ENCODE measurements at regions not wholly inside any gene's neighbourhood (a gene's known extent, or its start where the extent isn't known, plus 50 kb on each side); places are given as distances from the start of the nearest gene placed in this dataset.
"Not testable (repeated sequence)": the region's sequence is repeated elsewhere in the genome, so short reads cannot be mapped to it uniquely, and the experiment has no call there.

DNA sequence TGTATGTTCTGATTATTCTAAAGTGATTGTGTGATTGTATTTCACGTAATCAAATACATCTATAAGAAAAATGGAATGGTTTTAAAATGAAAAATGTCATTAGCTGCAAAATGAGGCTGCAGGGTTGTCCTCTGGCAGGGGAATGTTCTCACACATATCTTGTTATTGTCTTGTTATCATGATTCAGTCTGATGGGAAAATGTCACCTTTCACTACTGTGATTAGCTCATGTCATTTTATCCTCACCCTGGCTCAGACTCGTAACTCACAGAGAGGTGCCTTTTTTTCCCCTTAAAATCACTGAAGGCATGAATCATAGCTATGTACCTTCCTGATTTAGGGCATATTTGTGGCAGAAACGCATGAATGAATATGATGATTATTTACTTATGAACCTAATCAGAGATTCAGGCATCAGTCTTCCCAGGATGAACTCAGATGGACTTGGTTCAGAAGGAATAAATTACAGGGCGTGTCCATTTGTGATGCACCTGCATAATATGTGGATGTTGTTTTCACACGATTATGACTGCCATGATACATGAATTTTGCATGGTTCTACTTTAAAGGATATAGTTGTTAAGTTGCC lies 1339.2 kb downstream of the AACS start:
- no peak for DNase-seq (ENCODE audit: low read depth in 2 of 2, low spot score in 1 of 2)

DNA sequence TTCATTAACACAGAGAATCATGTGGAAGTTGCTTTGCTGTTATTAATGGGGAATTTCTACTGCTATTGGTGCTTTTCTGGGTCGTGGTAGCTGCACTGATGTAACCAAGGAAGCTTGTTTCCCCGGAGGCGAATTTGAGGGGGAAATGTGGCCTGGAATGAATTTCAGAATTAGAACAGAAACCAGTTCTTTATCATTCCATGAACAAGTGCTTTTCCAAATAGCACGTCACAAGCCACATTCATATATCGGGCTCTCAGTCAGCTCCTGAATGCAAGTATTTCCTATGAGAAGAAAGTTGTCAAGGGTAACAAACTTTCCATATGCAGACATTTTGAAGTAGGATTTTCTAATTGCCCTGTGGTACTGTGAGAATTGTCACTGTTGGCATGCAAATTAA lies 1353.2 kb downstream of the AACS start:
- no peak for DNase-seq (ENCODE audit: low read depth in 2 of 2, low spot score in 1 of 2)

DNA sequence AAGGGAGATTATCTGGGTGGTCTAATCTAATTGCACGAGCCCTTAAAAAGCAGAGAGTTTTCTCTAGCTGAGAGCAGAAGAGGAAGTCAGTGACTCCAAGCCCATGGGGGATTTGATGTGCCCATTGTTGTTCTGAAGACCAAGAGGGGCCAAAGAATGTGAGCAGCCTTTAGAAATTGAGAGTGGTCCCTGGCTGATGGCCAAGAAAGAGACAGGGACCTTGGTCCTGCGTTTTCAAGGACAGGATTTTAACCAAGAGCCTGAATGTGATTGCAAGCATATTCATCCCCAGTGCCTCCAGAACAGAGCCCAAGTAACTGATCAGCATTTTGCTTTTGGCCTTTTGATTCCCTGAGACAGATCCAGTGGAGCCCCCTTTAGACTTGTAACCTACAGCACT lies 1353.9 kb downstream of the AACS start:
- no peak for DNase-seq (ENCODE audit: low read depth in 2 of 2, low spot score in 1 of 2)

DNA sequence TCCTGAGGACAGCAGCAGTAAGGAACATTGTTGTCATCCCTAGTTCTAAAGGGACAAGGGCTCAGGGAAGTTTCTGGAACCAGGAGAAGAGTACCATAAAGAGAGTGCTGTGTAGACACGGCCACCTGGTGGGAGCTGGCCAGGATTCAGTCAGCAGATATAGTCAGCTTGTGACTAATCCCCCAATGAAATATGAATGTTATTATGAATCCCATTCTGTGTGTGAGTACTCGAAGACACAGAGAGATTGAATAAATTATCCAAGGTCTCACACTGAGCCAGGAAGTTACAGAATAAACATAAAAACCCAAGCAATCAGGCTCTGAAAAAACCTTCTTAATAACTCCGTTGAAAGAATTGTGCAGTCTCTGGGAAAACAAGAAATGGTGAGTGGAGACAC lies 1359.5 kb downstream of the AACS start:
- DNase-seq (ENCODE audit: low read depth in 2 of 2, low spot score in 1 of 2): no peak

DNA sequence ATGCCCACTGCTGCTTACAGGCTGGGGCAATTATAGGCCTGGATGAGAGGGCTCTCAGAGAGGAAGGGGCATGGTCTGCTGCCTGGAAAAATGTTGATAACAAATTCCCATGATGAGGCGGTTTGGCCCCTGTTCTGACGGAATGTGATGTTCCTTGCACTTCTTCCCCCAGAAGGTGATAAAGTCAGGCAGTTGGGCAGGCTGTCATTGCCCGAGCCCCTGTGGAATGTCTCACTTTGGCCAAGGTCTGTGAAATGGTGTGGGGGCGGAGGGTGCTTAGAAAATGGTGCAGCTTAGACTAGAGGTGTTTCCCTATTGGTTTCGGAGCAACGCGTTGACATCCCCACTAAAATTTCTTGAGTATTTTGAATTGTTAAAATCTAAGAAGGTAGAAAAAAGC lies 1360.0 kb downstream of the AACS start:
- no peak for DNase-seq (ENCODE audit: low read depth in 2 of 2, low spot score in 1 of 2)

DNA sequence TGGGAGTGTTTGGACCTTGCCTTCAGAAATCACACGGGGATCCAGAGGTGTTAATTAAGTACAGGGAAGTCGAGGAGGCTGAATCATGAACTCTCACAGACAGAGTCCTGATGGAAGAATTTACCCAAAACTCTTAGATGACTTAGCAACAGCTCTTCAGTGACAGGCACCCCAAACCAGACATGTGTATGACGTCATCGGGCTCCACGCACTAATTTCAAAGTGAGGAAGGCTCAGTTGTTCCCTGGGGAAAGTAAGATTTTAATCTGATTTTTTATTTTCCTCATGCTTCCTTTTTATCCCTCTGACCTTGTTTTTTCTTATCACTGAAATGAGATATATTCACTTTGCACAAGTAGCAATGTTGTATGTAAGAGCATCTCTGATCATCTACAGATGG lies 1363.5 kb downstream of the AACS start:
- no peak for DNase-seq (ENCODE audit: low read depth in 2 of 2, low spot score in 1 of 2)

DNA sequence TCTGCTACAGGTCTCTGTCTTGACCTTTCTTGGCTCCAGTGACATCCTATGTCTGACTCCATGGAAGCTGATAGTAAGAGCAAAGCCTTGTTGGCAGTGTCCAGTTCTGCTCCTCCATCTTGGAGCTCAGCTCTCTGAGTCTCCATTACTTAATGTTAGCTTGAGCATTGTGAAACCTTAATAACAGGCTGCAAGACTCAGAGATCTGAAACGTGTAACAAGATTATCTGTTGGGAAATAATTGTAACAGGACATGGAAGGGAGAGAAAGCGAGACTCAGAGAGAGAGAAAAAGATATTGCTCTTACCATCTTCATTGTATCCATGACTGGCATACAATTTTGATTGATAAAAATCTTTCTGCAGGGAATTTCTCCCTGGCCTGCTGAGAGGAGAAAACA lies 1365.7 kb downstream of the AACS start:
- DNase-seq (ENCODE audit: low read depth in 2 of 2, low spot score in 1 of 2): no peak

DNA sequence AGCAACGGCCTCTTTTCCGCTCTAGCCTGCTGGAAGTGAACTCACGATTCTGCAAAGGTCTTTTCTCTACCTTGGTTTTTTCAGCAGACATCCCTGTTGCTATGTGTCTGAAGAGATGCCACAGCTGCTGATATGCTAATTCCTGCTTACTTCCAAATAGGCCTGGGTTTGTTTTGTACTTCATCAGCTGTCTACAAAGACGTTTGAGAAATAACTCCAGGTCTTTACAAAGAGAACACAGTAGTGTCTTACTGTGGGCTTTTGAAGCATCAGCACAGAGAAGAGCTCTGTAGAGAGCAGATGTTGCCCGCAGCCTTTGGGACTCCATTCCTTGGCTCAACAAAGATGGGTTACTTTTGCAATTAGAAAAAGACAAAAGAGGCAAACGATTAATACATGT lies 1366.5 kb downstream of the AACS start:
- no peak for DNase-seq (ENCODE audit: low read depth in 2 of 2, low spot score in 1 of 2)

DNA sequence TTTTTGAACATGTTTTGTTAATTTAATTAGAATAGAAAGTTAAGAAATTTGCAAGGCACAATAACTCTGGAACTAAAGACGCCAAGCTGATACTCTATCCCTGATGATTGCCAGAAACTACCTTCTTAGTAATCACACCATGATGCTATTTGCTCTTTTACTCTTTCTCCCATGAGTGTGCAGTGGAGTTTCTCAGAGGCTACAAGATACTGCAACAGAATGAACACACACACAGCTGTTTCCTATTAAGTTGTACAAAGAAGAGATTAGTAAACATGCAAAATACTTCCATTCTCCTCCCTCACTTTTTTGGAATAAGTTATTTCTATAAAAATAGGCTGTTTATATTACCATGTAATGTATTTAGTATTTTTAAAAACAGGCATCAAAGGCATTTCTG lies 1367.5 kb downstream of the AACS start:
- DNase-seq (ENCODE audit: low read depth in 2 of 2, low spot score in 1 of 2): no peak

DNA sequence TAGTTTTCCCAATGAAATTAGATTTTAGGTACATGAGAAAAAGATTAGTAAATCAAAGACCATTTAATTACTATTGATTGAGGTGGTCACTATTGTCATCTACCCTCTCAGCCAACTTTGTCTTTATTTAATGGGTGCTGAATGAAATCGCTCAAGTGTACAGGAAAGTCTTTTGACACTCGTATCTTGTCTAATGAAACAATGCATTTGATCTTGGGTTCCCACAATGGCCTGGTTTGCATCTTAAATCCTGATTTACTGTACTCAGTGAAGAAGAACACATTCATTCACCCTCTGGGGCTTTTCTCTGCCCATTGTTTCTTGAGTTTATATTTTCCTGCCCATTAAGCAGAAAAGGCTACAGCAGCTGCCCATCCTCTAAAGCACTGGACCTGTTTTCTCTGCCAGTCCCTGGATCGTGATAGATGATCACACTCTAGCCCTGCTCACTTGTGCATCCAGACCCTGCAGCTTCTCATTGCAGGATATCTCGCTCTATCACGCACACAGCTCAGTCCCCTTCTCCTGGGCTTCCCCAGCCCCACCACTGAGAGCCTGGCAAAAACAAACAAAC lies 1369.3 kb downstream of the AACS start:
- no peak for DNase-seq (ENCODE audit: low read depth in 2 of 2, low spot score in 1 of 2)

DNA sequence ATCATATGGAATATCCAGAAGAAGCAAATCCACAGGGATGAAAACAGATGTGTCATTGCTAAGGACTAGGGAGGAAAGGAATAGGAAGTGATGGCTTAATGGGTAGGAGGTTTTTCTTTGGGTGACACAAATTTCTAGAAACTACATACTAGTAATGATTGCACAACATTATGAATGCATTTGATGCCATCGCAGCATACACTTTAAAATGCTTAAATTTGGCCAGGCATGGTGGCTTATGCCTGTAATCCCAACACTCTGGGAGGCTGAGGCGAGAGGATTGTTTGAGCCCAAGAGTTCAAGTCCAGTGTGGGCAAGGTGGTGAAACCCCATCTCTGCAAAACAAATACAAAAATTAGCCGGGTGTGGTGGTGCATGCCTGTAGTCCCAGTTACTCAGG lies 1370.8 kb downstream of the AACS start:
- DNase-seq (ENCODE audit: low read depth in 2 of 2, low spot score in 1 of 2): no peak

DNA sequence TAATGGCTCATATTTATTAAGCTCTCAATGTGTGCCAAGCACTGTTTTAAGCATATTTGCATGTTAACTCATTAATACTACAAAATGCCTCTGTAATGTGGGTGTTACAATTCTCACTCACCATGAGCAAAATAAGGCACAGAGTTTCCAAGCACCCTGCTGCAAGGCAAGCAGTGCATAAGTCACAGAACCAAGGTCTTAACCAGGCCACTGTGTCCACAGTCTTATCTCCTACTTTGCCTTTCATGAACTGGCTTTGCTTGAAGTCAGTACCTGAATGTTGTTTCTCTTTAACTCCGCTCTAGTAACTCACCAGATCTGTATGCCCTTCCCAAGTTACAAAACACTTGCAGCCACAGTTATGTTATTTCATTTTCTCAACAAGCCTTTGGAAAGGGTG lies 1372.7 kb downstream of the AACS start:
- DNase-seq (ENCODE audit: low read depth in 2 of 2, low spot score in 1 of 2): no peak

DNA sequence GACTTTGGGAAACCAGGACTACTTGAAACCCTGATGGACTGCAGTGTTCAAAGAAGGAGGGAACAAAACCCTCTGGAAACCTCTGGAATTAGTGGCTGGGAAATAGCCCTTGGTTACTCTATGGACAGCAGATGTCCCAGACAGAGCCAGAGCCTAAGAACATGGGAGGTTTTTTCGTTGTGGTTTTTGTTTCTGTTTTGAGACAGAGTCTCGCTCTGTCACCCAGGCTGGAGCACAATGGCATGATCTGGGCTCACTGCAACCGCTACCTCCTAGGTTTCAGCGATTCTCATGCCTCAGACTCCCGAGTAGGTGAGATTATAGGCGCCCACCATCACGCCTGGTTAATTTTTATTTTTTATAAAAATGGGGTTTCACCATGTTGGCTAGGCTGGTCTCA lies 1378.7 kb downstream of the AACS start:
- DNase-seq (ENCODE audit: low read depth in 2 of 2, low spot score in 1 of 2): no peak

DNA sequence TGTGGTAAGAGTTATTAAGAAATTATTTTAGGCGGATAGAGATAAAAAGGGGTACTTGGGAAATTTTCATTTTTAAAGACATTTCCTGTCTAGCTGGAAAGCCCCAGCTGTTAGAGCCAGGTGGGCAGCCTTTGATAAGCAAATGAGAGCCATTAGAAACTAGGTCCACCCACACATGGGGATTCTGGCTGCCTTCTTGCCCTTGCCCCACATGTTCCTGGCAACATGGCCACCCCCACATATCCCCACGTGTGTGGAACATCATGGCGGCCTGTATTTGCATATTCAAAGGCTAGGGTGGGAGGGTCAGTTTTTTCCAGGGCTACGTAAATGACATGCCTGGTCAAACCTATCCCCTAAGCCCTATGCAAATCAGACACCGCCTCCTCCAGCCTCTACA lies 1382.1 kb downstream of the AACS start:
- DNase-seq (ENCODE audit: low read depth in 2 of 2, low spot score in 1 of 2): no peak

DNA sequence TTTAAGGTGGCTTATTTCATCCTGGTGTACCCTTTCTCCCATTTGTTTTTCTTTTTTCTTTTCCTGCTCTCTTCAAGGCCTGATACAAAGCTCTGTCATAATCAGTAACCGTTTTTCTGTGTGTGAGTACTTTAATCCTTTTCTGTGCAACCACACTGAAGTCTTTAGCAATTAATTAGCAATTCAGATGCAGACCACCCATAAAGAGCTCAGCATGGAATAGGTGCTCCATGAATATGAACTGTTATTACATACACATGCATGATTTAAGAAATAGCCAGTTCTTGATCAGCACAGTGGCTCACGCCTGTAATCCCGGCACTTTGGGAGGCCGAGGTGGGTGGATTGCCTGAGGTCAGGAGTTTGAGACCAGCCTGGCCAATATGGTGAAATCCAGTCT lies 1386.6 kb downstream of the AACS start:
- no peak for DNase-seq (ENCODE audit: low read depth in 2 of 2, low spot score in 1 of 2)

DNA sequence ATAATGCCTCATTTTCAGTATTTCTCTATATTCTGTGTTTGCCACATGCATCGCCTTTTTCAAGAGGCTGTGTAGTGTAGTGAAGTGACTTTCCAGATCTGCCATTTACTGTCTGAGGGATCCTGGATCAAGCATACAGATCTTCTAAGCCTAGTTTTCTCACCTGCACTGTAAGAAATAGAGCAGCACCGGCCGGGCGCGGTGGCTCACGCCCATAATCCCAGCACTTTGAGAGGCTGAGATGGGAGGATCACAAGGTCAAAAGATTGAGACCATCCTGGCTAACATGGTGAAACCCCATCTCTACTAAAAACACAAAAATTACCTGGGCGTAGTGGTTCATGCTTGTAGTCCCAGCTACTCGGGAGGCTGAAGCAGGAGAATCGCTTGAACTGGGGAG lies 1387.5 kb downstream of the AACS start:
- not testable (repeated sequence) for DNase-seq (ENCODE audit: low read depth in 2 of 2, low spot score in 1 of 2)

DNA sequence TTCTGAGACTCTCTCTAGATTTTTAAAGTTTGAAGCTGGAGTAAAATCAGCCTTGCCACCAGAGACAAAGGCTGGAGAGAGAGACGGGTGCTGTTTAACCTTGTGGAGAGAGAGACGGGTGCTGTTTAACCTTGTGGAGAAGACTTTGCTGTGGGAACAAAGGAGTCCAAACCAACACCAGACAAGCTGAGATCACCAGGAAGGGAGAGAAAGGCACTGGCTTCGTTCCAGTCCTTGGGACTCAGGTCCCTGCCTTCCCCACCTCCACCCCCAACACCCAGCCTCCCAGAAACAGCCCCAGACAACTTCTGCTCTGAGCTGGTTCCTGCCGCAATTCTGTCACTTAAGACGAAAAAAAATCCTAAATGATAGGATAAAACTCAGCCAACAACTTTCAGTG lies 1389.3 kb downstream of the AACS start:
- DNase-seq (ENCODE audit: low read depth in 2 of 2, low spot score in 1 of 2): no peak

DNA sequence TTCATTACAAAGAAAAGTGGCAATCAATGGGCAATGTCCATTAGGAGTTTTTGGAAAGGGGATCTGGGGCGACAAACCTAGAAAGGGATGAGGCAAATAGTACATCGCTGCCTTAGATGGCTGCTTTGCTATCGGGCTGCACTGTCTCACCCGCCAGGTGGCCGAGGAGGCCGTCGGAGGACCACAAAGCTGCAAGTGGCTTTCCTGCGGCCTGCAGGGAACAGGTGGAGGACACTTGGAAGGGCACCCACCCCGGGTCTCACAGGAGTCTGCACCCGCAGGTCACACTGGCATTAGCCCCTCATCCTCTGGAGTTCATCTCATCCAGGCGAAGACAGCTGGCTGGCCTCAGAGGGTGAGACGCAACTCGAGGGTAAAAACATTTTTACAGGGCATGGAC lies 1392.5 kb downstream of the AACS start:
- DNase-seq (ENCODE audit: low read depth in 2 of 2, low spot score in 1 of 2): no peak

DNA sequence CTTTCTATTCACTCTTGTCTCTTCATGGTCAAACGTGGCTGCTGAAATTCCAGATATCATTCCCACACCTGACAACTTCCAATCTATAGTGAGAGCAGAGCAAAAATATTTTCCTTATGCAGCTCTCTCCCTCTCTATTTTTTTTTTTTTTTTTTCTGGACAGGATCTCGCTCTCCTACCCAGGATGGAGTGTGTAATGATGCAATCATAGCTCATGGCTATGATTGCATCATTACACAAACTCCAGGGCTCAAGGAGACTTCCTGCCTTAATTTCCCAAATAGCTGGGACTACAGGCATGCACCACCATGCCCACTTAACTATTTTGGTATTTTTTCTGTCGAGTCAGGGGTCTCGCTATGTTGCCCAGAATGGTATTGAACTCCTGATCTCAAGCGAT lies 1398.9 kb downstream of the AACS start:
- no peak for DNase-seq (ENCODE audit: low read depth in 2 of 2, low spot score in 1 of 2)

DNA sequence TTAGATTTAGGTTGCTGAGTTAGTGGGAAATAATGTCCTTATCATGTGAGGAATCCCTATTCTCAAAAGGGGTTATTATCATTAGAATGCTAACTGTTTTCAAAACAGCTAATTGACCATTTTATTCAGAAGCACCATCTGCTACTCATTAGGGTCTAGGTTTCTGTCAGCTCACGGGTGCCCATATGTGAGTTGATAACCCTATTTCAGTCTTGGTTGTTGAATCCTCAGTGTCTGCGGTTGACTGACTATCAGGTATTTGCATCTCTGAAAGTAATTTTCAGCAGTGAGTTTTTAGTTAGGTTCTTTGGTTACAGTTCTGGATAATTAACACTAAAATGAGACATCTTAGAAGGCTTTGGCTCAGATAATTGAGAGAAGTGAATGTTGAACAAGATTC lies 1404.0 kb downstream of the AACS start:
- no peak for DNase-seq (ENCODE audit: low read depth in 2 of 2, low spot score in 1 of 2)

DNA sequence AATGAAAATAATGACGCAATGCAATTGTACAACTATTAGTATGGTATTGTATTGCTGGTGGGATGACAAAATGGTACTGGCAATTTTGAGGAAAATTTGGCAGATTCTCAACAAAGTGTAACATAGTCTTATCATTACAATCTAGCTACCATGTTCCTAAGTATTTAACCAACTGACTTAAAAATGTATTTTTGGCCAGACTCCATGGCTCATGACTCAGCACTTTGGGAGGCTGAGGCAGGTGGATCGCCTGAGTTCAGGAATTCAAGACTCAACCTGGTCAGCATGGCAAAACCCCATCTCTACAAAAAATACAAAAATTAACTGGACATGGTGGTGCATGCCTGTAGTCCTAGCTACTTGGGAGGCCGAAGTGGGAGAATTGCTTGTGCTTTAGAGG lies 1409.5 kb downstream of the AACS start:
- no peak for DNase-seq (ENCODE audit: low read depth in 2 of 2, low spot score in 1 of 2)

DNA sequence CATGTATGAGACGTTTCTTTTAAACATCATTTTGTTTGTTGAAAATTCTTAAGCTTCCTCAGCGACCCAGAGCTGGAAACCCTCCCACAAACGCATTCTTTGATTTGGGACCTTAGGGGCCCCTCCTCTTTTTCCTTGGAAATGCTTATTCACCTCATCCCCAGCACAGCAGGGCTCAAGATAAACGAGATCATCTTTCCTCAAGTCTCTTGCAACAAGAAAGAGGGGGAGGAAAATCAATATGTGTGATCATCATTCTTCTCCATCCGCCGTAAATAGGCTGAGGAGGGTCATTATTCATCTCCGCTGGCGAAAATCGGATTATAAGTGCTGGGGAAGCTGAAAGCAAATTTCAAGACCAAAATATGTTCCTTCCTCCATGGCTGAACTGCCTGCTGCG lies 1415.2 kb downstream of the AACS start:
- no peak for DNase-seq (ENCODE audit: low read depth in 2 of 2, low spot score in 1 of 2)

DNA sequence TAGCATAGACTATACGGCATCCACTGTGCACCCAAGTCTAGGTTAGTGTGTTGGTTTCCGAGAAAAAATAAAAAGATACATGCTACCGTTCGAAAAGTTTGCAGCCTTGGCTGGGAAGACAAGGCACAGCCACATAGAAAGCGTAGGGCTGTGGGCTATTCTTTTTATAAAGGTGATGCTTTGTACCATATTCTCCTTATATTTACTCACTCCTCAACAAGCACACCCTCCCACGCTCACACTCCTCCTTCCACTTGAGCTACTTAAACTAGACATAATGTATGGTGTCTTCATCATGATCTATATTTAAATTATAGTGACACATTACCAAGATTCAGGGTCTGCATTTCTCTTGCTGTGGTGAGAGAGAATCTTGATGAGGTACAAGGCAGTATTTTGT lies 1416.5 kb downstream of the AACS start:
- no peak for DNase-seq (ENCODE audit: low read depth in 2 of 2, low spot score in 1 of 2)
